NT2/D1 (cell line): ENCODE measurements at regions not wholly inside any gene's neighbourhood (a gene's known extent, or its start where the extent isn't known, plus 50 kb on each side); places are given as distances from the start of the nearest gene placed in this dataset.

ENCODE experiments used
- DNase-seq: peaks from one replicate; pipeline ENCODE4 v3.0.0-alpha.2; 2011; ENCODE audit warnings: low read depth, low spot score
- H3K27me3 ChIP-seq: 2 replicates; pipeline ENCODE4 v1.6.0; 2011; ENCODE audit warnings: mild to moderate bottlenecking; ENCODE audit not compliant: insufficient read length, insufficient read depth
- H3K36me3 ChIP-seq: 2 replicates; pipeline ENCODE4 v1.6.1; 2011; ENCODE audit warnings: mild to moderate bottlenecking, low read length, mixed read lengths; ENCODE audit not compliant: insufficient read depth, insufficient read length
- H3K4me1 ChIP-seq: 2 replicates; pipeline ENCODE4 v1.5.1; 2011; ENCODE audit not compliant: insufficient read depth, insufficient read length
- H3K4me3 ChIP-seq: 2 replicates; pipeline ENCODE4 v1.5.1; 2011; ENCODE audit warnings: low read depth; ENCODE audit not compliant: insufficient read length
- H3K9ac ChIP-seq: 2 replicates; pipeline ENCODE4 v1.6.0; 2011; ENCODE audit warnings: low read depth; ENCODE audit not compliant: insufficient read length
- H3K9me3 ChIP-seq: 2 replicates; pipeline ENCODE4 v1.5.1; 2011; ENCODE audit warnings: mild to moderate bottlenecking, low read length; ENCODE audit not compliant: insufficient read depth
- SUZ12 ChIP-seq: IDR thresholded peaks from 2 replicates; pipeline ENCODE4 v1.6.1; 2011; ENCODE audit not compliant: insufficient read length, insufficient read depth; ENCODE audit errors: extremely low read depth
- YY1 ChIP-seq: IDR thresholded peaks from 2 replicates; pipeline ENCODE4 v1.6.1; 2011; ENCODE audit not compliant: insufficient read length, insufficient read depth
- ZNF274 ChIP-seq: IDR thresholded peaks from 2 replicates; pipeline ENCODE4 v1.6.1; 2011; ENCODE audit warnings: mild to moderate bottlenecking, low read depth, low read length

DNA sequence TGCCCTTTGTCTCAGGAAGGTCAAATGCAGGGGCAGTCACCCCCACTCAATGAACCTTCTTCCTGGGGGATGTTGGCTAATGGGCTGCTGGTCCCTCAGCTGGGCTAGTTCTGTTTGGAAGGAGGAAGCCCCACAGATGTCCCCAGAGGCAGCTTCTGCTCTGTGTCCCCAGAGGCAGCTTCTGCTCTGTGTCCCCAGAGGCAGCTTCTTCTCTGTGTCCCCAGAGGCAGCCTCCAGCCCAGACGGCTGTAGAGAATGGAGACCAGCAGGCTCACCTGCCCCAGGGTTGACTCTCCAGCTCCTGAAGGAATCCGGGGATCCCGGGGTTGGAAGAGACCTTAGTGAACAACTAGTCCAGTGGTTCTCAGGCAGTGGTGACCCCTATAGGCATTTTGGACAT is 62.5 kb upstream of the LEP start:
- H3K36me3 ChIP-seq = no peaks in the 10 kb centered on the region
- no peak for DNase-seq
- no peak overlapping the region for H3K9ac ChIP-seq
- no peak overlapping the region for H3K4me3 ChIP-seq
- no peaks in the 10 kb centered on the region for H3K27me3 ChIP-seq
- no peaks in the 10 kb centered on the region for H3K4me1 ChIP-seq
- TF ChIP-seq SUZ12 (no peak), ZNF274 (no peak), YY1 (no peak)
- no peaks in the 10 kb centered on the region for H3K9me3 ChIP-seq

DNA sequence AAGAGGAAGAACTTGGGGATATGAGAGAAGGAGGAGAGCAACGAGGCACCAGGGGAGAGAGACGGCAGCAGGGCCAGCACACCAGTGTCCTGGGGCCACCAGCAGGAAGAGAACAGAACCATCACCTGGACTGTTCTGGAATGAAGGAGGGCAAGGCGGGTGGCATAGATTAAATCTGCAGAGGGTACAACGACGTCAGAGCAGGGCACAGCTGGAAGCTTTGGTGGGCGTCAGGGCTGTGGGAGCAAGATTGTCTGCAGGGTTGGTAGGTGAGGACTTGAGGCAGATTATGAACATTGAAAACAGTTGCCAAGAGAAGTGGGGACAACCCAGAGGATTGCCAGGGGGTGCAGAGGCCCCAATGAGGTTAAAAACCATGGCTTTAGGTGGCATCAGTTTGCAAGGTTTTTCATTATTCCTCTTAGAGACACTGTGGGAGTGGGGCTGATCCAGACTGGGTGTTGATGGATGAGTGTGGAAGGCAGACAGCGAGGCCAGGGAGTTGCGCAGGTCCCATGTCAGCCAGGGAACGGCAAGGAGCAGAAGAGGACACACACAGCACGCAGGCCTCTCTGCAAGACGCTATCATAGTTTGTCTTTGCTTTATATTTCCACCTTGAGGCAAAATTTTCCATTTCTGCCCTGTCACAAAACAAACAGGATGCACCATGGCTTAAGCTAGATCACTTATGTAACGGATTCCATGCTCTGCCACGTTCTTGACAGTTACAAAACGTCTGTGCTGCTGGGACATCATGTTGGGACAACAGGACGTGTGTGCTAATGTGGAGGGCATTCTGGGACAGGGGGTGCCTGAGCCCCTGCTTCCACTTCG is 52.5 kb upstream of the LEP start:
- H3K4me3 ChIP-seq = no peak overlapping the region
- DNase-seq = no peak
- H3K9me3 ChIP-seq = 0 out of 2 replicates have a peak, but pooled peaks cover 4% of the 10 kb centered on the region
- H3K27me3 ChIP-seq = no peaks in the 10 kb centered on the region
- H3K4me1 ChIP-seq = no peaks in the 10 kb centered on the region
- TF ChIP-seq SUZ12 = no peak
- no peak for TF ChIP-seq ZNF274
- no peak for TF ChIP-seq YY1
- no peak overlapping the region for H3K9ac ChIP-seq
- H3K36me3 ChIP-seq = no peaks in the 10 kb centered on the region

DNA sequence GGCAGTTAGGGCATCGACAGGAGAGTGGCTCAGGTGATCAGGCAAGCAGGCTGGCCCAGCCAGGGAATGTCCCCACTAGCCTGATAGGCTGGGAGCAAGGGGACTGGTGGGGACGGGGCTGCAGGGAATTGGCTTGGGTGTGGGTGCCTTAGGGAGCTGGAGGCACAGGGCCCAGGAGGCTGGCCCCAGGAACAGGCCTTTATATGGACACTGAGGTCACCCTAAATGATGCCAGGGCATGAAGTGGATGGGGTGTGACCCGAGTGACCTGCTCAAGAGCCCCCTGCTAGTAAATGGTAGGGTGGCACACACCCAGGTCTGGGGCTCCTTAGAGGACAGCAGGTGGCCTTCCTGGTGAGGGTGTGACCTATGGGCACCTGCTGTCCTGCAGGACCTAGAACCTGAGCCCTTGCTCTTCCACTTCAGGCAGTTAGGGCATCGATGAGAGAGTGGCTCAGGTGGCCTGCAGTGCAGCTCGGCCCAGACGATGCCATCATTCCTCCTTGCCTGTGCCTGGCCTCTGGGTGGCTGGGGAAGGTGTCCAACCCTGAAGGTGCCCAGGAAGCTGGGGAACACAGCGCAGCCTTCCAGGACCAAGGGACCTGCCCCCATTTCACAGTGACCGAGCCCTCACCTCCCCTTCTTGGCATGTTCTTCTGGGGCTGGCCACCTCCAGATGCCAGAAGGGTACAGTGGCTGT is 51.7 kb upstream of the LEP start:
- Histone ChIP-seq H3K9me3 (peaks cover 12% of the 10 kb centered on the region), H3K4me3 (no peak overlapping the region), H3K36me3 (no peaks in the 10 kb centered on the region), H3K4me1 (no peaks in the 10 kb centered on the region), H3K9ac (no peak overlapping the region), H3K27me3 (no peaks in the 10 kb centered on the region)
- TF ChIP-seq YY1 (no peak), ZNF274 (no peak), SUZ12 (no peak)
- no peak for DNase-seq

DNA sequence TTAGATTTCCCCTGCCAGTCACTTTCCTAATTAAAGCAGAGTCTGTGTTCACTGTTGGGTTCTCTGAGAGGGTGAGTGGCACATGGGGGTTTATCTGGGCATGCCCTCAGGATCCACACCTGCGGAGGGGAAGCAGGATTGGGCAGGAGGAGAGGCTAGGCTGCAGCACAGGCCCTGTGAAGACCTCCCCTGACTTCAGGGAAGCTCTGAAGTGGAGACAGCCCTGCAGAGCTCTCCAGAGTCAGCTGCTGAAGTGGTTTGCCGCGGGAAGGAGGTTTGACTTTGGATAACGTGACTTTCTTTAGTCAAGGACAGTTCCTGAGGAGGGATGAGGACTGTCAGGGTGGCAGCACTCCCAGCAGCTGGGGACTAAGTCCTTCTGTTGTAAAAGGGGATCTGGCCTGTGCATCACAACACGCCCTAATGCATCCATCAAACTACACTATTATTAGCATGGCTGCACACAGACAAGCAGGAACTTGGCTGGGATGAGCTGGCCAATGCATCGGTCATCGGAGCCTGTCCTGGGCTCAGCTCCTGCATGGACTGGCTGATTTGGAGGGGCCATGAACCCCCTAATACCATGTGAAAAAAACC is 50.9 kb upstream of the LEP start:
- no peak for DNase-seq
- Histone ChIP-seq H3K4me3 (no peak overlapping the region), H3K9me3 (peaks cover 19% of the 10 kb centered on the region), H3K27me3 (no peaks in the 10 kb centered on the region), H3K9ac (no peak overlapping the region), H3K4me1 (no peaks in the 10 kb centered on the region), H3K36me3 (no peaks in the 10 kb centered on the region)
- TF ChIP-seq SUZ12 (no peak), YY1 (no peak), ZNF274 (no peak)

DNA sequence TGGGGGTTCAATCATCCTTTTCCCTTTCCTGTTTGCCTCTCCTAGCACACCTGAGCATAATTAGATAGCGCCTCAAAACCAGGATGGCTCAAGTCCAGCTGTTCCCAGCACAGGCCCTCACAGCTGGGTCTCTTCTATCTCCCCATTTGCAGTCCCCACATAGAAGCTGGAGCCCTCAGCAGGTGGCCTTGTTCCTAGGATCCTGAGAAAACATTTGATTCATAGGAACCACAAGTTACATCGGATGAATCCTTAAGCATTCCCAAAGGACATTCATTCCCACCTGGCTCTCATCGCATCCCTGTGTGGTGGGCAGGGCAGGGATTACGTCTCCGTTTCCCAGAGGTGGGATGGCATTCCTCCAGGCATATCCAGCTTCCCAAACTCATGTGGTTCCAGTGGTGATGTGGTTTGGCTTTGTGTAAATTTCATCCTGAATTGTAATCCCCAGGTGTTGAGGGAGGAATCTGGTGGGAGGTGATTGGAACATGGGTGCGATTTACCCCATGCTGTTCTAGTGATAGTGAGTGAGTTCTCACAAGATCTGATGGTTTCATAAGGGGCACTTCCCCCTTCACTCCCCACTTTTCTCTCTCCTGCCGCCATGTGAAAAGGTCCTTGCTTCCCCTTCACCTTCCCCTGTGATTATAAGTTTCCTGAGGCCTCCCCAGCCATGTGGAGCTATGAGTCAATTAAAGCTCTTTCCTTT is 49.8 kb upstream of the LEP start:
- DNase-seq = no peak
- TF ChIP-seq YY1 (no peak), ZNF274 (no peak), SUZ12 (no peak)
- no peaks in the 10 kb centered on the region for H3K4me1 ChIP-seq

More for the DNA sequence above, 49.8 kb upstream of the LEP start:
- Histone ChIP-seq H3K27me3 (no peaks in the 10 kb centered on the region), H3K9ac (no peak overlapping the region), H3K4me3 (no peak overlapping the region), H3K36me3 (no peaks in the 10 kb centered on the region), H3K9me3 (peaks cover 24% of the 10 kb centered on the region)
